D721Med (cell line): ENCODE measurements at regions not wholly inside any gene's neighbourhood (a gene's known extent, or its start where the extent isn't known, plus 50 kb on each side); places are given as distances from the start of the nearest gene placed in this dataset.

Experiments
- DNase-seq: peaks from one replicate; pipeline ENCODE4 v3.0.0; 2011; ENCODE audit warnings: low spot score; ENCODE audit not compliant: insufficient read length
- FAIRE-seq: peaks from 2 replicates; lab custom pipeline; 2011; peaks lifted over from hg19 to GRCh38; lab: Jason Lieb, UNC
- CTCF ChIP-seq: IDR thresholded peaks from 2 replicates; pipeline ENCODE4 v1.5.1; 2012; ENCODE audit warnings: mild to moderate bottlenecking, control low read depth; ENCODE audit not compliant: insufficient read depth; ENCODE audit errors: missing control alignments

- FAIRE-seq, result no peak
Measured at GRCh38 chr2:11023326-11024258, 111.9 kb downstream of the KCNF1 start.

DNA sequence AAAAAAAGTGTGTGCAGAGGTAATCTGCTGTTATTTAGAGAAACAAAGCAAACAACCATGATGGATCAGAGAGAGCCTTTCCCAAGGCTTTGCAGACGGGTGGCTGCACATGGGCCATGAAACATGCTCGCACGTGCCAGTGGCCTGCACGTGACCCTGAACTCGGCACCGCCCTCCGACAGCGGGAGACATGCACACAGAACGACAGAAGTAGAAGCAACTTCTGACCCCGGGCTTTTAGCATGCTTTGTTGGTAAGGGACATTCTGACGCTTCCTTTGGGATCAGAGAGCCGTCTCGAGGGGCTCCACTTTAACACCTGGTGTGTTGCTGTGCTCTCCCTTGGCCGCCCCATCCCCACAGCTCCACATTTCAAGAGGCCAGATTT is 112.5 kb downstream of the KCNF1 start:
- FAIRE-seq (no peak), DNase-seq (no peak)

More at GRCh38 chr2:11023326-11024258, 111.9 kb downstream of the KCNF1 start:
- TF ChIP-seq CTCF, result no peak
- DNase-seq, result no peak

DNA sequence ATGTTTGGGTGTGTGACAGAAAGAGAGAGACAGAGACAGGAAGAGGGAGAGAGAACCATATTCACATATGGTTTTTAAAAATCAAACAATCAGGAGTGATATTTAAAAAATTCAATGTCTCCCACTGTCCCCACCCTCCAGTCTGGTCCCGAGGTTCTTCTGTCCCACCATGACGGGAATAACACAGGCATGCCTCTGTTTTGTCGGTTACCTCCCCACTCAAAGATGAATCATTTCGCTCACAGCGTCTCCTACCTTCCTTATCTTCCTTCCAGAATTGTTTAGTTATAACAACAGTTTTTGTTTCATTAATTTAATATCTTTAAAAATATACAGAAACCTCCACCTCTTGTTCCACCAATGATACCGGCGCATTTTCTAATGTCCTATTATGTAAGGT is 113.0 kb downstream of the KCNF1 start:
- FAIRE-seq (no peak), DNase-seq (no peak)
- TF ChIP-seq CTCF, result no peak

More for the DNA sequence above, 112.5 kb downstream of the KCNF1 start:
- no peak for TF ChIP-seq CTCF

- TF ChIP-seq CTCF, result no peak
- DNase-seq, result no peak
- no peak for FAIRE-seq
Measured at GRCh38 chr2:11026286-11026921, 114.7 kb downstream of the KCNF1 start.

GRCh38 chr2:11027195-11027594 is 115.5 kb downstream of the KCNF1 start:
- DNase-seq, result no peak
- TF ChIP-seq CTCF, result no peak
- no peak for FAIRE-seq

GRCh38 chr2:11028407-11028916 is 116.7 kb downstream of the KCNF1 start:
- DNase-seq (no peak), FAIRE-seq (no peak)
- peak; percentile 5 for TF ChIP-seq CTCF
